Osteocyte (in vitro differentiated cells): ENCODE measurements at regions not wholly inside any gene's neighbourhood (a gene's known extent, or its start where the extent isn't known, plus 50 kb on each side); places are given as distances from the start of the nearest gene placed in this dataset.

Experiments used
- DNase-seq: peaks from one replicate; pipeline ENCODE4 v3.0.0; 2021; ENCODE audit warnings: mixed read lengths; ENCODE audit not compliant: unreplicated experiment; ENCODE audit errors: extremely low spot score
- H3K27ac Mint-ChIP-seq: one replicate; pipeline ENCODE4 v1.8.0; 2021; ENCODE audit warnings: mild to moderate bottlenecking, mixed read lengths; ENCODE audit not compliant: unreplicated experiment
- H3K27me3 Mint-ChIP-seq: one replicate; pipeline ENCODE4 v1.8.0; 2021; ENCODE audit warnings: mixed read lengths; ENCODE audit not compliant: unreplicated experiment
- H3K36me3 Mint-ChIP-seq: one replicate; pipeline ENCODE4 v1.8.0; 2021; ENCODE audit warnings: mixed read lengths; ENCODE audit not compliant: unreplicated experiment
- H3K4me1 Mint-ChIP-seq: one replicate; pipeline ENCODE4 v1.8.0; 2021; ENCODE audit warnings: mixed read lengths; ENCODE audit not compliant: unreplicated experiment
- H3K4me3 Mint-ChIP-seq: one replicate; pipeline ENCODE4 v1.8.0; 2021; ENCODE audit warnings: mild to moderate bottlenecking, moderate library complexity, mixed read lengths; ENCODE audit not compliant: unreplicated experiment
- H3K9me3 Mint-ChIP-seq: one replicate; pipeline ENCODE4 v1.8.0; 2021; ENCODE audit warnings: mixed read lengths; ENCODE audit not compliant: unreplicated experiment
- CTCF ChIP-seq: fragments of 200-600 bp; sonication (generic); IDR thresholded peaks from 2 replicates; pipeline ENCODE4 v1.5.0; 2021; ENCODE audit warnings: antibody characterized with exemption, mild to moderate bottlenecking, moderate library complexity

GRCh38 chr18:11412811-11413210 lies 196.6 kb upstream of the SLC35G4 start:
- Mint-ChIP-seq H3K27me3 (no peaks in the 10 kb centered on the region), H3K36me3 (no peaks in the 10 kb centered on the region), H3K4me3 (no peak overlapping the region), H3K9me3 (no peaks in the 10 kb centered on the region), H3K4me1 (peaks cover 11% of the 10 kb centered on the region), H3K27ac (no peak overlapping the region)
- no peak for DNase-seq
- no peak for TF ChIP-seq CTCF

- Mint-ChIP-seq H3K36me3 (no peaks in the 10 kb centered on the region), H3K9me3 (no peaks in the 10 kb centered on the region), H3K4me3 (no peak overlapping the region), H3K27me3 (no peaks in the 10 kb centered on the region), H3K4me1 (peaks cover 13% of the 10 kb centered on the region), H3K27ac (no peak overlapping the region)
- no peak for DNase-seq
- TF ChIP-seq CTCF = no peak
Observed at GRCh38 chr18:11411048-11411447, 198.3 kb upstream of the SLC35G4 start.

- Mint-ChIP-seq H3K27me3 (no peaks in the 10 kb centered on the region), H3K27ac (no peak overlapping the region), H3K4me3 (no peak overlapping the region), H3K36me3 (no peaks in the 10 kb centered on the region), H3K4me1 (peaks cover 13% of the 10 kb centered on the region), H3K9me3 (no peaks in the 10 kb centered on the region)
- no peak for DNase-seq
- TF ChIP-seq CTCF = no peak
Observed at GRCh38 chr18:11408555-11409065, 200.8 kb upstream of the SLC35G4 start.

- no peaks in the 10 kb centered on the region for H3K27me3 Mint-ChIP-seq
- no peaks in the 10 kb centered on the region for H3K36me3 Mint-ChIP-seq
- TF ChIP-seq CTCF = no peak
- H3K4me1 Mint-ChIP-seq = peaks cover 13% of the 10 kb centered on the region
- no peaks in the 10 kb centered on the region for H3K9me3 Mint-ChIP-seq
- no peak overlapping the region for H3K27ac Mint-ChIP-seq
- DNase-seq = no peak
- H3K4me3 Mint-ChIP-seq = no peak overlapping the region
Observed at GRCh38 chr18:11407940-11408339, 201.5 kb upstream of the SLC35G4 start.

- no peaks in the 10 kb centered on the region for H3K9me3 Mint-ChIP-seq
- DNase-seq = no peak
- H3K27ac Mint-ChIP-seq = no peak overlapping the region
- H3K27me3 Mint-ChIP-seq = no peaks in the 10 kb centered on the region
- TF ChIP-seq CTCF = no peak
- H3K36me3 Mint-ChIP-seq = no peaks in the 10 kb centered on the region
- no peak overlapping the region for H3K4me3 Mint-ChIP-seq
- H3K4me1 Mint-ChIP-seq = peaks cover 6% of the 10 kb centered on the region
Observed at GRCh38 chr18:11405804-11406203, 203.6 kb upstream of the SLC35G4 start.
